Mammary epithelial cell (primary cell): ENCODE measurements at regions not wholly inside any gene's neighbourhood (a gene's known extent, or its start where the extent isn't known, plus 50 kb on each side); places are given as distances from the start of the nearest gene placed in this dataset.

Experiments
- EZH2 ChIP-seq: IDR thresholded peaks from 2 replicates; pipeline ENCODE4 v1.6.1; 2012; ENCODE audit warnings: low read length, inconsistent platforms, borderline replicate concordance
- TF ChIP-seq, protein P1 (sequence below), 2 donors: IDR thresholded peaks in 1 of 2; conservative IDR thresholded peaks in 1 of 2; 2 replicates each; pipeline ENCODE4 v1.5.1; 2011 to 2012; ENCODE audit warnings: inconsistent platforms in 2 of 2, low read length in 2 of 2, mild to moderate bottlenecking in 2 of 2, control low read depth in 1 of 2, low read depth in 1 of 2; ENCODE audit not compliant: insufficient read depth in 1 of 2; ENCODE audit errors: extremely low read depth in 1 of 2

DNA sequence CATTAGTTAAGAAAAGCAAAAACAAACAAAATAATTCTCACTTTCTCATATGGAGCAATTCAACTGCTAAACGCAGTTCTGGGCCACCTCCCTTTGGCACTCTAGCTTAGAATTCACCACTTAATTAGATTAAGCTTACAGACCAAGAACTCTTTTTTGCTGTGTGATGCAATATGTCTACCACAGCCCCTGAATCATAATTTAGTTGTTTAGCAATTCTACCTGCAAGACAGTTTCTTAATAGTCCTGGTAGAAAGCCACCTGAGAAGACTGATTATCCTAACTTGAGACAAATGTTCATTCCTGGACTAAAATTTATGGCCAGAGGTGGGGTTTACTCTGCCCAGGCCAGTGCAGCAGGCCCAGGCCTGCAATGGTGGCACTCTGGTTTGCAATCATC is 205.9 kb downstream of the HS3ST3A1 start:
- TF ChIP-seq, protein P1, sequence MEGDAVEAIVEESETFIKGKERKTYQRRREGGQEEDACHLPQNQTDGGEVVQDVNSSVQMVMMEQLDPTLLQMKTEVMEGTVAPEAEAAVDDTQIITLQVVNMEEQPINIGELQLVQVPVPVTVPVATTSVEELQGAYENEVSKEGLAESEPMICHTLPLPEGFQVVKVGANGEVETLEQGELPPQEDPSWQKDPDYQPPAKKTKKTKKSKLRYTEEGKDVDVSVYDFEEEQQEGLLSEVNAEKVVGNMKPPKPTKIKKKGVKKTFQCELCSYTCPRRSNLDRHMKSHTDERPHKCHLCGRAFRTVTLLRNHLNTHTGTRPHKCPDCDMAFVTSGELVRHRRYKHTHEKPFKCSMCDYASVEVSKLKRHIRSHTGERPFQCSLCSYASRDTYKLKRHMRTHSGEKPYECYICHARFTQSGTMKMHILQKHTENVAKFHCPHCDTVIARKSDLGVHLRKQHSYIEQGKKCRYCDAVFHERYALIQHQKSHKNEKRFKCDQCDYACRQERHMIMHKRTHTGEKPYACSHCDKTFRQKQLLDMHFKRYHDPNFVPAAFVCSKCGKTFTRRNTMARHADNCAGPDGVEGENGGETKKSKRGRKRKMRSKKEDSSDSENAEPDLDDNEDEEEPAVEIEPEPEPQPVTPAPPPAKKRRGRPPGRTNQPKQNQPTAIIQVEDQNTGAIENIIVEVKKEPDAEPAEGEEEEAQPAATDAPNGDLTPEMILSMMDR (conservative IDR thresholded peaks at IDR 0.05 in 1 of 2, IDR thresholded peaks at IDR 0.05 in 1 of 2; ENCODE audit: extremely low read depth in 1 of 2, insufficient read depth in 1 of 2, low read depth in 1 of 2, low read length in 2 of 2): no peak
- no peak for TF ChIP-seq EZH2
